ENCODE measurements at regions not wholly inside any gene's neighbourhood (a gene's known extent, or its start where the extent isn't known, plus 50 kb on each side); places are given as distances from the start of the nearest gene placed in this dataset.
A peak's percentile ranks its signal among the peaks of the same experiment; 100 is the strongest.
"Not testable (repeated sequence)": the region's sequence is repeated elsewhere in the genome, so short reads cannot be mapped to it uniquely, and the experiment has no call there.

- DNase-seq = not testable (repeated sequence)
Observed at GRCh38 chr10:38364073-38364472, 269.9 kb downstream of the ZNF37A start.

- not testable (repeated sequence) for DNase-seq
Observed at GRCh38 chr10:38365917-38366316, 271.8 kb downstream of the ZNF37A start.

- DNase-seq = not testable (repeated sequence)
Observed at GRCh38 chr10:38383800-38384199, 289.7 kb downstream of the ZNF37A start.

- not testable (repeated sequence) for DNase-seq
Observed at GRCh38 chr10:38386869-38387268, 292.7 kb downstream of the ZNF37A start.

GRCh38 chr10:38390725-38391124 lies 296.6 kb downstream of the ZNF37A start:
- DNase-seq = not testable (repeated sequence)

- not testable (repeated sequence) for DNase-seq
Observed at GRCh38 chr10:38395465-38395864, 301.3 kb downstream of the ZNF37A start.

- not testable (repeated sequence) for DNase-seq
Observed at GRCh38 chr10:38396178-38396954, 302.2 kb downstream of the ZNF37A start.

- peak; percentile 50 for DNase-seq
Observed at GRCh38 chr10:38401565-38401964, 307.4 kb downstream of the ZNF37A start.

GRCh38 chr10:38402442-38403346 lies 308.6 kb downstream of the ZNF37A start:
- peak; percentile 93 for DNase-seq

- not testable (repeated sequence) for DNase-seq
Observed at GRCh38 chr10:38403347-38404117, 309.4 kb downstream of the ZNF37A start.

GRCh38 chr10:38423634-38424033 lies 329.5 kb downstream of the ZNF37A start:
- DNase-seq = not testable (repeated sequence)

GRCh38 chr10:38430242-38430641 lies 336.1 kb downstream of the ZNF37A start:
- DNase-seq = not testable (repeated sequence)

- not testable (repeated sequence) for DNase-seq
Observed at GRCh38 chr10:38437359-38437758, 343.2 kb downstream of the ZNF37A start.

GRCh38 chr10:38448614-38449355 lies 354.6 kb downstream of the ZNF37A start:
- not testable (repeated sequence) for DNase-seq

- not testable (repeated sequence) for DNase-seq
Observed at GRCh38 chr10:38449618-38450017, 355.5 kb downstream of the ZNF37A start.

GRCh38 chr10:38450372-38451057 lies 356.4 kb downstream of the ZNF37A start:
- not testable (repeated sequence) for DNase-seq

- DNase-seq = not testable (repeated sequence)
Observed at GRCh38 chr10:38451306-38451967, 357.3 kb downstream of the ZNF37A start.
